COLO668 (cell line): ENCODE measurements at regions not wholly inside any gene's neighbourhood (a gene's known extent, or its start where the extent isn't known, plus 50 kb on each side); places are given as distances from the start of the nearest gene placed in this dataset.

Experiments
- DNase-seq: peaks from one replicate; lab custom pipeline; 2025; ENCODE audit not compliant: unreplicated experiment; lab: John Stamatoyannopoulos, UW

DNA sequence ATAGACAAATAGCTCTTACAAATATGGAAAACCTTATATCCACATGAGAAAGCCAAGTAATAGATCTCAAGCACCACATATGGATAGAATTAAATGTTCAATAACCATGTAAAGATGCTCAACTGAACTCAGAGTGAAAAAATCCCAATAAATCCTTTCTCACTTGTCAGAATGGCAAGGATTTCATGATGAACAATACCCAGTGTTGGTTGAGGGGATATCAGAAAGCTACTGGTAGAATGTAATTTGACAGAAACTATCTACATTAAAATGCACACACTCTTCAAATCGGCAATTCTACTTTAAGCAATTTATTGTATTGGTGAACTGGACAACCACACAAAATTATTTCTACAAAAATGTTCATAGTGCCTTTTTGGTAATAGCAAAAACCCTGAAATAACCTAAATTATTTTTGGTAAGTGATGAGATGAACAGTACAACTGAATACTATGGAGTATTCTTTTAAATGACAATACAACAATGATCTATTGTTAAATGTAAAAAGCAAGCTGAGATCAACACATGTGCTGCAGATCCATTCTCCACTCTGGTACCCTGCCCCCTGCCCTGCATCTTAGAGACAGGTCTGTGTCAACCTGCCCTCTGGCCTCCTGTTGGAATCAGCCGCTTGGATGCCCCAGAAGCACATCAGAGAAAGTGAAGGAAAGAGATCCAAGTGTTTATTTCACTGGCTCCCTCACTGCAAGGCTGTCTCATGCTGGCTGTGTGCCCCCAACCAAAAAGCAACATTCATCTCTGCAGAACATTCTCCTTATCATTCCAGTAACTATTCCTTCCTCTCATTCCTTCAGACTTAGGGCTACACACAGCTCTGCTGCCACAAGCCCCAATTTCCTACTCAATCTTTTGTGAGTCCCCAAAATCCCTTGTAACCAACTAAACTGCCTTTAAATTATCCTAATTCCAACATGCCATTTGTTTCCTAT lies 442.5 kb downstream of the LRATD1 start:
- DNase-seq, result no peak

DNA sequence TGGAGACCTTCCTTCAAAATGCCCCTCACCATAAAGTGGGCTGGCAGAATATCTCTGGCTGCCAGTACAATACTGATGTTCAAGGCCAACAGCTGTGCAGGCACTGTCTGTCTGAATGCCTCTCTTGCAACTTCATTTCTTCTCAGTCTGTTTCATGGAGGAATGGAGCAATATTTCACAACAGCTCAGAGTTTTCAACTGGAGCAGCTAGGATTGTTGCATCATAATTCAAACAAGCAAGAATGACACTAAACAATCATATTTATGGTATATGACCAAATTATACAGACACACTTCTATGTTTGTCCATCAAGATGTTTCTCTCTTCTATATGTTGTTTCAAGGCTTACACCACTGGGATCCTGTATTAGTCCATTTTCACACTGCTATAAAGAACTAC lies 444.2 kb downstream of the LRATD1 start:
- DNase-seq, result no peak

DNA sequence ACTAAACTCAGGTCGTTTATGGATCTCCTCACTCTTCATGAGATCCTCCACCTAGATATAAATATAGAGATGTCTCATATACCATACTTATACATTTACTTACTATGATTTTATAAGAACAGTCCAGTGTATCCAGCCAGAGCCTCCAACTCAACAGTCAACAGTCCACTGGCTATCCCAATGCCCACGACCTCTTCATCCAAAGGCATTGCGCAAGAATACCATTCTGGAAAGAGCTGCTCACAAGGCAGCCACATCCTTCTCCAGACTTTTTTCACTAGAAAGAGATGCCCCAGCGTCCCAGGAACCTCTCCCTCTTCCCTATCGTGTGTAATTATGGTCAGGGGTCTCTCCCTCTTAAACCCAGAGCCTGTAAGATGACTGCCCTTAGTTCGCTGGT lies 448.8 kb downstream of the LRATD1 start:
- no peak for DNase-seq

DNA sequence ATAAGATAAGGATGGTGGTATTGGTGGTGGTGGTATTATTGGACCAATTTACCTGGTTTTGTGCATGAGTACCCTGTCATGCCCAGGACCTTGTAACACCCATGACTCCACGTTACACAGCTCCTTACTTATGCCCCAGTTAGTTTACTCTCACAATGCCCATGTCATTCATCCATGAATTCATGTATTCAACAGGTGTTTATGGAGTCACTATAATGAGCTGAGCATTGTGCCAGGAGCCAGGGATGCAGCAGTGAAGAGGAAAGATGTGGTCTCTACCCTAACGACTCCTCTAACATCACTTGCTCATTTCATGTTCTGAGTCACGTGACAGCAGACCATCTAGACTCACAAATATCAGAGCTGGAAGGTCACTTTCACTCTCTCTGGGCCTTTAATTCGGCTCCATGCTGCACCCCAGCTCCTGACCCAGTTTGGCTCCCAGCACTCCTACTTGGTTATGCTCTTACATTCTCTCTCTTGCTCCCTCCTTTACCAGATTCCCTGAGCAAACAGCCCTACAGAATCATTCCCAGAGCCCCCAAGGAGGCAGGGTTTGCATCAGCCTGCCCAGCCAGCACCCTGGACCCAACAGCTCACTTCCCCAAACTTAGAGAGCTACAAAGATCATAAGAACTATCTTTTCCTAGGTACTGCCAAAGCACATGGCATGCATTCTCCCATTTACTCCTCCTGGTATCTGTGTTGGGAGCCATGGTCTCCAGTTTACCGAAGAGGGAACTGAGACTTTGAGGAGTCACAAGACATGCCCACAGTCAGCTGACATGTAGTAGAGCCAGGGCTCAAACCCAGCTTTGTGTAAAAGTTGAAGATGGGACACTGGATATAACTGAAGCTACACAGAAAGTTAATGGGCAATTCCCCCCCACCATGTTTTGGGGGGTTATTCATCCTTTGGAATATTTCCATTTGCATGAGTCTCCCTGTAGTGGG lies 449.9 kb downstream of the LRATD1 start:
- DNase-seq, result no peak

DNA sequence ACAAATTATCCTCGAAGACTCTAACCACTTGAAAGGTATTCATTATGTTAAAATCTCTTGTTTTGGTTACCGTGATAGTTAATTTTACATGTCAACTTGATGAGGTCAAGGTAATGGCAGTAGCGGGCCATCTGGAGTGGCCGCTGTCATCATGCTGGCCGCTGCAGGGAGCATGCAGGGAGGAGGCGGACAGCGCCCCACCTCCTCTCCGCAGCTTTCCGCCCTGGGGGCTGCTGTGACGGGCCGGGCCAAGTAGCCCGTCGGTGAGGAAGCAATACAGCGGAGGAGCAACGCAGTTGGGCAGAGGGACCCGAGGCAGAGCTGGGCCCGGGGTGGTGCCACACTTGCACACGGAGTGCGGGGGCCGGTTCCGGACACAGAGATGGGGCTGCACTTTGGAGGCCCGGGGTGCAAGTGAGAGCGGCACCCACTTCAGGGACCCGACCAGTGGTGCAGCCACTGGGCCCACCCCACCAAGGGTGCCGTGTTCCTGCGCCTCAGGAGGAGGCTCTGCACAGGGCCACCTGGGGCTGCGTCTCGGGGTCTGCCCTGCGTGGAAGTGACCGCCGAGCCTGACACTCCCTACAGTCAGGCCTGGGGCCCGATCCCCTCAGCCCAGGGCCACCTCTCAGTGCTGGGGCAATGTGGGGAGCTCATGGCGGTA lies 452.4 kb downstream of the LRATD1 start:
- no peak for DNase-seq

DNA sequence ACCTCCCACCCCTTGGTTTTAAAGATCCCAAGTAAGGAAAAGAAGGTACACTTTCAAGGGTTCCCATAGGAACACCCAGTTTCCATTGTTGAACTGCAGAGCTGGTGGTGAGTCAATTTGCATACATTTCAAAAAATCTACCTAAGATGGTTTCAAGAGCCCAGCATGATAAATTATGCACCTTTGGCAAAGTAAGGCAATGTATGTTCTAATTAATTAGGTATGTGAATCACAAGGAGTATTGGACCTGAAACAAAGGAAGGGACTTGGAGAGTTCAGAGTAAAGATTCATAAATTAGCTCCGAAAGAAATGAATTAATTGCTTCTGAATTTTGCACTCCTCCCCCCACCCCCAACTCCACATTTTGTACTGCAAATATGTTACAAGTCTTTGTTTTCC lies 459.7 kb downstream of the LRATD1 start:
- DNase-seq, result no peak

DNA sequence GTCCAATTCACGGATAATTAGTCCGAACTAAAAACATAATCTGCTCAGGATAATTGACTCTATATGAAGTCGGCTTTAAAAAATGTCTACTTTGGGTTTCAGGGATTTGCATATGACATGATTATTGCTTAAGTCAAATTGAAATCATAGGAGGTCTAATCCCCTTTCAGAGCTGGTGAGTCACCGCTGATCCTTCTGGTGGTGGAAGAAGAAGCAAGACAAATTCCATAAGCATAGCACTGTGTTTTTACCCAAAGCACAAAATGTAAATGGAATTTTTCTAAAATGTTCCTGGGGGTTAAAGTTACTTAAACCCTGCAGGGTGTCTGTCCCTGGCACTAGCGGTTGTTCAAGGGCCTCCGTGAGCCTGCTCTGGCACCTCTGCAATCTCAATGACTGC lies 460.2 kb downstream of the LRATD1 start:
- DNase-seq, result no peak

DNA sequence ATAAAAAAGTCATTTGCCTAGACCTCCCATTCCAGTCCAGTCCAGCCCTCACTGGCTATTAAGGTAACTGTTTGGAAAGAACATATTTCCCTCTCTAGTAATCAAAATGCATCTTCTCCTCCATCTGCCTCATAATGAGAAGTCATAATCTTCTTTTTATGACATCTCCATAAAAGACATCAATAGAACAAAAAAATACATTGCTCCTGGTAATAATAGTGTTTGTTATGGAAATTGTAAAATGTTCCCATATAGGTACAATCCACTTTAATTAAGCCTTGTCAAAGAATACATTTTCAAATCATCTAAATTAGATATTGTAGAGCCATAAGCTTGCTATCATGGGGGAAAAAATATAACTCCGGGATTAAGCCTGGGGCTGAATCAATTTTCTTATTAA lies 461.6 kb downstream of the LRATD1 start:
- no peak for DNase-seq

DNA sequence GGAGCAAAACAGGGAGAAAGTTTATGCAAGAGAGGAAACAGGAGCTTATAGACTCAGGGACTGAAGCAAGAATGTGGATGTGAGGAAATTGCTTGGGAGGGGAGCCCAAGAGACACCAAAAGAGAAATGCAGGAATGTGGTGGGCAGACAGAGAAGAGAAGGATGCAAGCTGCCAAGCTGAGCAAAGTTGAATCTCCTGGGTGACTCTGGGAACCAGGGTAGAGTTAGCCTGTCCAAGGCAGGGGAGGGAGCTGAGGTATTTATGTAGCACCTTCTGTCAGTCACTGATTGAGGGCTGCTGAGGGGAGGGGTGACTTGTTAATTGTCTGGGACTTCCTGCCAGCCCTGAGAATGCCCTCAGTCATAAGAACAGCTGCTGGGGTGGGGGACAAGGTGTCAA lies 464.3 kb downstream of the NBAS start:
- no peak for DNase-seq

DNA sequence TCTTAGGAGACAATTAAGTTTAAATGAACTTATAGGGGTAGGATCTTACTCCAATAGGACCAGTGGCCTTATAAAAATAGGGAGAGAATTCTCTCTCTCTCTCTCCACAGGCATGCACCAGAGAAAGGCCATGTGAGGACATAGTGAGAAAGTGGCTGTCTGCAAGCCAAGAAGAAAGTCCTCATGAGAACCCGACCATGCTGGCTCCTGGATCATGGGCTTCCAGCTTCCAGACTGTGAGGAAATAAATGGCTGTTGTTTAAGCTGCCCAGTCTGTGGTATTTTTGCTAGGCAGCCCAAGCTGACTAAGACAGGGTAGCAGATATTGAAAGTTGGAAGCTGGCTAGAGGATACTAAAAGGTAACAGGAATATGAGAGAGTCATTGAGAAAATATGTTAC lies 454.0 kb downstream of the NBAS start:
- no peak for DNase-seq

DNA sequence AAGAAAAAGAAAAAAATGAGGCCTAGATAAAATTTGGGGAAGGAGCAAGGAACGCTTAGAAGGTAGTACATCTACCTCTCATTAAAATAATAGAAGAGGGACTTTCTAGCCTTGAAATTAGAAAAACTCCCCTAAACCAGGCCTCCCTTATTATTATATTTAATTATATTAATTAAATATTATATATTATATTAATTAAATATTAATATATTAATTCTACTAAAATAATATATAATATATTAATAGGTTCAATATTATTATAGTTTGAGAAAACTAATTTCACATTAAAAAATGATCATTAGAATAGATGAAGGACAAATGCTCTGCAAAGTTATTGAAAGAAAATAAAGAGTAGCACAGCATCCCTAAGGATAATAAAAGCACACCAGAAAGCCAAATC lies 449.4 kb downstream of the NBAS start:
- DNase-seq, result no peak

DNA sequence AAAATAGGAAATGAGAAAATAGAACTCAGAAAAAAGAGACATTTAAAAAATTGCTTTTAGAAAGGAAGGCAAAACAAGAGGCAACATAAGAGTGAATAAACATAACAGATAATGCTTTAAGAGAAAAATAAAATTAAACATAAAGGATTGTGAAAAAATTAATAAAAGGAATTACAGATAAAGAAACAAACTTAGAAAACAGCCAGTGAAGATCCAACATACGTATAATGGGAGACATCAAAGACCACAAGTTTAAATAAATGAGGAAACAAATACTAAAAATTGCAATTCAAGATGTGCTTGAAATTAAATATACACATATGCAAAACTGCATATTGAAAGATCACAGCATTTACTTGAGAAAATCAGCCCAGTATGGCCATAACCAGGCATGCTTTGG lies 448.9 kb downstream of the NBAS start:
- DNase-seq, result no peak

DNA sequence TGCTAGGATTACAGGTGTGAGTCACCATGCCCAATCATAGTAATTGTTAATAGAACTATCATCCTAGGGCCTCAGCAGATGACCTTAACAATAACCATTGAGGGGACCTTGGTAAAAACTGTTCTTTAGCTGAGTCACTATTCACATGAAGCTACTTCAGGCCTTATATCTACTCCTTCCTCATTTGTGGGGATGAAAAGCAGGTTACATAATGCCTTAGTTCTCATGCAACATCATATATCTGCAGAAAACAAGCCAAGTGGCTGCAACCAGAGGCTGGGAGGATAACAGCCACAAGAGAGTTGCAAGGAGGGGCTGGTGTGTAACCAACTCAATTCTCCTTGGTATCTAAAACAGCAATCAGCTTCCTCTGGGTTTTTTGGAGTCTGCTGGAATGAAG lies 445.4 kb downstream of the NBAS start:
- no peak for DNase-seq

DNA sequence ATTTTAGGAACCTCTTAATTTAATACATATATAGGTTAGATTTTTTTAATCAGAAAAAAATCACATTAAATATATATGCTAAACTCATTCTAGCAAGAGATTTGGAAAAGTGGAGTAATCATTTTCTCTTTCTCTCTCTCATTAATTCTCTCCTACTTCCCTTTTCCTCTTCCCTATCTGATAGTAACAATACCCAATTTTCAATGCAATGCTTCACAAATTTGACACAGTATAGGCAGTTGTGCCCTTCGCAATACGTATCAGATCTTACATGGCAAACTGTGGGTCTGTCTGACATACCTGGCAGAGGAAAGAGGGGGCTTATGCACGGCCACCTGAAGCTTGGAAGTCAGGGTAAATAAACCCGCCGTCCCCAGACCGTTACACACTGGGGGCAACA lies 444.3 kb downstream of the NBAS start:
- no peak for DNase-seq
